C4-2B (cell line): ENCODE measurements at regions not wholly inside any gene's neighbourhood (a gene's known extent, or its start where the extent isn't known, plus 50 kb on each side); places are given as distances from the start of the nearest gene placed in this dataset.

Experiments used
- H3K27ac ChIP-seq: fragments of 450-650 bp; 2 replicates; pipeline ENCODE4 v1.5.1; 2017
- ZFX ChIP-seq: fragments of 450-650 bp; IDR thresholded peaks from 2 replicates; pipeline ENCODE4 v1.6.1; 2017
- TF ChIP-seq, protein P1 (sequence below): fragments of 450-650 bp; conservative IDR thresholded peaks from 2 replicates; pipeline ENCODE4 v1.5.1; 2017; ENCODE audit warnings: mild to moderate bottlenecking

DNA sequence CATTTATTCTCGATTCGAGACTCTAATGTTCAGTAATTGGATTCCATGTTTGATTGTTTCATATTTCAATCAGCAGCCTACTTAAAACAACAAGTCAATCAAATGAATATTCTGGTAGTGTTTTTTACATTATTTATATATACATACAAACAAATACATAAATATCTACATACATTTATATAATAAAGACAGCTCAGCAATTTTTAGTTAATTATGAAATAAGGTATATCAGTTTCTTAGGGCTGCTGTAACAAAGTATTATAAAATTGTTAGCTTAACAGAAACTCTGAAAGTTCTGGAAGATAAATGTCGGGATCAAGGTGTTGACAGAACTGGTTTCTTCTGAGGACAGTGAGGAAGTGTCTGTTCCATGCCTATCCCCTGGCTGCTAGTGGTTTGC lies 105.9 kb downstream of the MGST1 start:
- no peak overlapping the region for H3K27ac ChIP-seq

DNA sequence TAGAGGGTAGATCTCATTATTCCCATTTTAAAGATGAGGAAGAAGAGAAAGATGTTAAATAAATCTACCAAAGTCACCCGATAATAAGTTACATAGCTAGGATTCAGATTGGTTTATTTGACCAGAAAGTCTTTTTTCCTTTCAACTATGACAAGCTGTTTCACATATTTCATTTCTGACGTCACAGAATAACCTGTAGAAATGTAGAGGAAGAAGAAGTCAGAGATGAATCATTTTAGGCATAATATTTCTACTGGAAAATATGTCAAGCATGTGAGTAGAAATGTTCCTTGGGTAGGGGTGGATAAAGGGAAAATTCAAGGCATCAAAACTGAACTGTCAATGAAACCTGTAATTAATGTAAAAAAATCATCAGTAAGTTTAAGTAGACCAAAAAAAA lies 107.0 kb downstream of the MGST1 start:
- H3K27ac ChIP-seq, result no peak overlapping the region
- no peak for TF ChIP-seq ZFX
- TF ChIP-seq, protein P1, sequence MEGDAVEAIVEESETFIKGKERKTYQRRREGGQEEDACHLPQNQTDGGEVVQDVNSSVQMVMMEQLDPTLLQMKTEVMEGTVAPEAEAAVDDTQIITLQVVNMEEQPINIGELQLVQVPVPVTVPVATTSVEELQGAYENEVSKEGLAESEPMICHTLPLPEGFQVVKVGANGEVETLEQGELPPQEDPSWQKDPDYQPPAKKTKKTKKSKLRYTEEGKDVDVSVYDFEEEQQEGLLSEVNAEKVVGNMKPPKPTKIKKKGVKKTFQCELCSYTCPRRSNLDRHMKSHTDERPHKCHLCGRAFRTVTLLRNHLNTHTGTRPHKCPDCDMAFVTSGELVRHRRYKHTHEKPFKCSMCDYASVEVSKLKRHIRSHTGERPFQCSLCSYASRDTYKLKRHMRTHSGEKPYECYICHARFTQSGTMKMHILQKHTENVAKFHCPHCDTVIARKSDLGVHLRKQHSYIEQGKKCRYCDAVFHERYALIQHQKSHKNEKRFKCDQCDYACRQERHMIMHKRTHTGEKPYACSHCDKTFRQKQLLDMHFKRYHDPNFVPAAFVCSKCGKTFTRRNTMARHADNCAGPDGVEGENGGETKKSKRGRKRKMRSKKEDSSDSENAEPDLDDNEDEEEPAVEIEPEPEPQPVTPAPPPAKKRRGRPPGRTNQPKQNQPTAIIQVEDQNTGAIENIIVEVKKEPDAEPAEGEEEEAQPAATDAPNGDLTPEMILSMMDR, result no peak

More for the DNA sequence above, 105.9 kb downstream of the MGST1 start:
- TF ChIP-seq, protein P1, result no peak
- no peak for TF ChIP-seq ZFX

DNA sequence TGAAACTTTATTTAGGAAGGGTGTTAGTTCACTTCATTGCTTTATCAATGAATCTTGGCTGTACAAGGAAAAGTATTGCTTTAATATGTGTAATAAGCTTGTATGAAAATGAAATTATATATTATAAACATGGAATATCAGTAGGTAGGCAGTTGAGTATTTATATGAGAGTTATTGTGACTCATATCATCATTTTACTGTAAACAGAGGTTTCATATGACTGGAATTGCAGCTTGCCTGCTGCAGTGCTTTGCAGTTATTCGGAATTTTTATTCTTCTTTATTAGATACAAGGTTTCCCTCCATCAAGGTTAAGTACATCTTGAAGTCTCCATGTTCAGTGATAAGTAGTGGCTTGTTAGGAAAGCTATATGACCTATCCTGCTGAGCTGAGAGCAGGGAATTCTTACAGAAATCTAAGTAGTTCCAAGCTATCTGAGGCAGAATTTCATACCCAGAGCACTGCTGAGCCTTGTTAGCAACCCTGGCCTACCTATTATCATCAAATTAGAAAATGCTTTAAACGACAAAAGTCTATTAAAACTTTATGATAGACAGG lies 111.2 kb downstream of the MGST1 start:
- H3K27ac ChIP-seq, result no peak overlapping the region
- TF ChIP-seq ZFX, result no peak
- TF ChIP-seq, protein P1, result no peak

DNA sequence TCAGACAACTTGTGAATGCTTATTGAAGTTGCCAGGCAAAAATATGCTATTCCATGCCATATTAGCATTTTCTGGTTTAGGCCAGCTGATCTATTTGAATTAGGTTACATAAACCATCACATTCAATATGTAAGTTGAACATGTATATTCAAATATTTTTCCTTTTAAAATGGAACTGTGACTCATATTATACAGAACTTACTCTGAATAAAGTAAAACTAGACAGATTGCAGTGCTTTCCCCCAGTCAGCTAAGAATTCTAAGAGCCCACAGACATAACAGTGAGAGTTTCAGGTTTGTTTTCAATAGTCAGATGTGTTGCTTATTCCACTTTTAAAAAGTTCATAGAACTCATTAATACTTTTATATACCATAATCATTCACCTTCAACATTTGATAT lies 119.8 kb downstream of the MGST1 start:
- TF ChIP-seq, protein P1, result no peak
- no peak for TF ChIP-seq ZFX
- H3K27ac ChIP-seq, result no peak overlapping the region

DNA sequence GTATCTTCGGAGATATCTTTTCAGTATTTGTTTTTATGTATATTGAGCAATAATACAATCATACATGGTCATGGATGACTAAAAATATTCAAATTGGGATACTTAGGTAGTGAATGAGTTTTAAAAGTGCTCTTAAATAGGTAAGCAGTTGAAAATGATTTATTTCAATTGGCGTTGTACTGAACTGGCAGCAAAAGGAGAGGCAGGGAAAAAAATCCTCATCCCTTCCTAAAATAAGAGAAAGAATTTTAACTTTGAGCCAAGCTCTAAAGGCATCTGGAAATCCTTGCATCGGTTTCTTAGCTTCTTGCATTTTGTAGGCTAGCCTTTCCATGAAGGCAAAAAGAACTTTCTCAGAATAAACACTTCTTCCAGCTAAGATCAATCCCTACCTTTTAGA lies 125.2 kb downstream of the MGST1 start:
- TF ChIP-seq, protein P1, result no peak
- TF ChIP-seq ZFX, result no peak
- no peak overlapping the region for H3K27ac ChIP-seq

DNA sequence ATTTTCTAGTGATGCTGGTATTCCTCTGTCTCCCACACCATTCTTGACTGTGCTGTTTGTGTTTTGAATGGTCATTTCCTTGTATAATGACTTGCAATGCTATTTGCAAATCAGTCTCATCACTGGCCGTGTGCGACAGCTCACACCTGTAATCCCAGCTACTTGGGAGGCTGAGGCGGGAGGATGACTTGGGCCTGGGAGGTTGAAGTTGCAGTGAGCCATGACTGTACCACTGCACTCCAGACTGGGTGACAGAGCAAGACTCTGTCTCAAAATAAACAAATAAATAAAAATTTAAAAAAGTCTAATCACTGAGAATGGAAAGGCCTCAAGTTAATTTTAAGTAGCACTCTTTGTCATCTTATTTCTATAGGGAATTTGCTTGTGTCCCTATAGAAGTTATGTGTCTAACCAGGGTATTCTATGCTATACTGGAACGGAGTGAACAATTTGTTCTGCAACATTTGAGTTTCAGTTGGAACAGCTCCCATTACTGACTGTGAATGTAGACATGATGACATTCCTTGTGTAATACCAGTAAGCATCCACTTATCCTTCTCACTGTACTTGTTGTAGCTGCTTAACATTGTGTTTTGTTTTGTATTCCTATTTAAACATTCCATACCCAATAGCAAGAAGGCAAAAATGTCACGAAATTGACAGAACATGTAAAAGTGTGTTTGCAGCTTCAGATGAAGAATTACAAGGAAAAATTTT lies 126.3 kb downstream of the MGST1 start:
- no peak overlapping the region for H3K27ac ChIP-seq
- no peak for TF ChIP-seq ZFX
- TF ChIP-seq, protein P1, result no peak

DNA sequence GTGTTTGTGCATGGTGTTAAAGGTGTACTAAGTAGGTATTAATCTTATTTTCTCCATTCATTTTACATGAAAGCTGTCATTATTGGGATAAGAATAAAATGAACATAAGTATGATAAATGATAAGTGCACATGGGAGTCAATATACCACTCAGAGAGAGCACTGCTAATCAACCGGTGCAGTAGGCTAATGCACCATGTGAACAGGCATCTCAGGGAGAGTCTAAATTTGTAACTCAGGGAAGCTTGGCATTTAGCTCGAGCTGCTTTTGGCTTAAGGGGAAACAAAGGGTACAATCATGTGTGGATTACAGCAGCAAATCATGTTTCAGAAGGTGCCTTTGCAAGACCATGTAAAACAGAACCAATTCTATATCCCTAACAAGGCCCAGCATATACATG lies 127.4 kb downstream of the MGST1 start:
- H3K27ac ChIP-seq, result no peak overlapping the region
- TF ChIP-seq, protein P1, result no peak
- TF ChIP-seq ZFX, result no peak
